ENCODE measurements at regions not wholly inside any gene's neighbourhood (a gene's known extent, or its start where the extent isn't known, plus 50 kb on each side); places are given as distances from the start of the nearest gene placed in this dataset.

DNA sequence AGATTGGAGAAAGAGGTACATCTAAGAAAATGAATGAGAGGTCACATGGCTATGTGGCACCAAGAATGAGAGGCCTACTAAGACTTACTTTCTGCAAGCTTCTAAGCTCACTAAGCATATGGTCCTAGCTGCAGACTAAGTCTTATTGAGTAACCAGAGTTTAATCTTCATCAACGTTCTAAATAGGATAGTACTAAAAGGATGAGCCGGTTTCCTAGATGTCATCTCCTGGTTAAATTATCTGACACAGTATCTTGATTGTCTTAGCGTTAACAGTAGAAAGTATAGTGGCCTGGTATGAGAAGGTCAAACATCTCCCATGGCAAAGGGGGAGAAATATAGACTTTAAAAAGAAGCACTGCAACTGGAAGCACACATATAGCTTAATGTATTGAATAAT is 448.1 kb downstream of the PDGFC start:
- no peak overlapping the region for H4K8ac ChIP-seq (ENCODE audit: low read depth in 2 of 2, low read length in 2 of 2)
- ATAC-seq (ENCODE audit: low read depth): no peak
- H3K14ac ChIP-seq (replicated peaks; ENCODE audit: low read depth, low read length): no peak overlapping the region
- H3K27me3 ChIP-seq (ENCODE audit: control insufficient read depth, insufficient read depth, low read length): no peaks in the 10 kb centered on the region
- POLR2A ChIA-PET (ENCODE audit: unreplicated experiment): no interaction called here
- intact Hi-C loops (cut with micrococcal nuclease): no loop called here
- H3K4me3 ChIP-seq (ENCODE audit: insufficient read depth, low read depth, low read length): no peak overlapping the region
- WGBS, 2 experiments (ENCODE audit: extremely low coverage in 2 of 2, insufficient read length in 1 of 2): no CpG with 5 or more reads among the region's 3 CpGs
- no peaks in the 10 kb centered on the region for H3K4me1 ChIP-seq (ENCODE audit: control insufficient read depth, insufficient read depth, low read length)
- H2BK120ac ChIP-seq (ENCODE audit: low read depth, low read length): no peak overlapping the region
- H4K20me1 ChIP-seq (ENCODE audit: insufficient read depth, low read length): no peaks in the 10 kb centered on the region
- H3K56ac ChIP-seq (ENCODE audit: extremely low read depth, insufficient read depth, low read length): no peak overlapping the region
- no peak overlapping the region for H3K4me2 ChIP-seq (ENCODE audit: low read depth, low read length)
- H3K23ac ChIP-seq (ENCODE audit: low read depth, low read length): no peak overlapping the region
- H4K5ac ChIP-seq (ENCODE audit: low read depth, low read length): no peak overlapping the region
- no peaks in the 10 kb centered on the region for H3K9me1 ChIP-seq (ENCODE audit: insufficient read depth, low read length)
- no peak overlapping the region for H2AK5ac ChIP-seq (ENCODE audit: low read depth, low read length)
- no peak overlapping the region for H3K18ac ChIP-seq (ENCODE audit: low read depth, low read length)
- no peak overlapping the region for H4K91ac ChIP-seq (ENCODE audit: insufficient read depth, low read depth, low read length)
- no peak overlapping the region for H3K4ac ChIP-seq (ENCODE audit: low read depth, low read length)
- no peak overlapping the region for H3K27ac ChIP-seq (ENCODE audit: insufficient read depth, low read length)
- no peaks in the 10 kb centered on the region for H3K36me3 ChIP-seq (ENCODE audit: control insufficient read depth, insufficient read depth, low read length)
- H3K79me1 ChIP-seq (ENCODE audit: low read depth in 1 of 2, low read length in 2 of 2): no peaks in the 10 kb centered on the region
- no peak overlapping the region for H2BK5ac ChIP-seq (ENCODE audit: low read depth, low read length, poor library complexity, severe bottlenecking)
- dilution Hi-C loops (cut with HindIII; ENCODE audit: low sequenced_read_pairs, unreplicated experiment): no loop called here
- no TSS peak for BruUV-seq (replicated peaks)
- H3K9me3 ChIP-seq (ENCODE audit: control insufficient read depth, insufficient read depth, low read length): no peaks in the 10 kb centered on the region
- no peak overlapping the region for H3K9ac ChIP-seq (ENCODE audit: low read depth, low read length)
- no peak overlapping the region for H2AFZ ChIP-seq (replicated peaks; ENCODE audit: low read length, poor library complexity)
- in situ Hi-C loops (cut with MboI; ENCODE audit: low sequenced_read_pairs): no loop called here
- DNase-seq: no peak
- no peak overlapping the region for H2BK20ac ChIP-seq (ENCODE audit: low read depth, low read length)
- H2BK15ac ChIP-seq (ENCODE audit: low read depth, low read length): no peak overlapping the region
- CTCF ChIA-PET: no interaction called here
- H2AK9ac ChIP-seq (replicated peaks; ENCODE audit: low read depth, low read length, poor library complexity): no peak overlapping the region
- TF ChIP-seq SMC3 (IDR thresholded peaks at IDR 0.05; ENCODE audit: low read depth, low read length): no peak
- no peak for TF ChIP-seq RCOR1 (IDR thresholded peaks at IDR 0.05; ENCODE audit: insufficient replicate concordance, low read length)
- no peak for TF ChIP-seq RFX5 (IDR thresholded peaks at IDR 0.05; ENCODE audit: low read depth, low read length)
- TF ChIP-seq CHD1 (IDR thresholded peaks at IDR 0.05; ENCODE audit: low read depth, low read length): no peak
- no peak for TF ChIP-seq FOS (IDR thresholded peaks at IDR 0.05; ENCODE audit: low read depth, low read length)
- no peak for TF ChIP-seq POLR2A (IDR thresholded peaks at IDR 0.05; ENCODE audit: low read depth, low read length)
